ENCODE measurements at regions not wholly inside any gene's neighbourhood (a gene's known extent, or its start where the extent isn't known, plus 50 kb on each side); places are given as distances from the start of the nearest gene placed in this dataset.
A peak's percentile ranks its signal among the peaks of the same experiment; 100 is the strongest.

DNA sequence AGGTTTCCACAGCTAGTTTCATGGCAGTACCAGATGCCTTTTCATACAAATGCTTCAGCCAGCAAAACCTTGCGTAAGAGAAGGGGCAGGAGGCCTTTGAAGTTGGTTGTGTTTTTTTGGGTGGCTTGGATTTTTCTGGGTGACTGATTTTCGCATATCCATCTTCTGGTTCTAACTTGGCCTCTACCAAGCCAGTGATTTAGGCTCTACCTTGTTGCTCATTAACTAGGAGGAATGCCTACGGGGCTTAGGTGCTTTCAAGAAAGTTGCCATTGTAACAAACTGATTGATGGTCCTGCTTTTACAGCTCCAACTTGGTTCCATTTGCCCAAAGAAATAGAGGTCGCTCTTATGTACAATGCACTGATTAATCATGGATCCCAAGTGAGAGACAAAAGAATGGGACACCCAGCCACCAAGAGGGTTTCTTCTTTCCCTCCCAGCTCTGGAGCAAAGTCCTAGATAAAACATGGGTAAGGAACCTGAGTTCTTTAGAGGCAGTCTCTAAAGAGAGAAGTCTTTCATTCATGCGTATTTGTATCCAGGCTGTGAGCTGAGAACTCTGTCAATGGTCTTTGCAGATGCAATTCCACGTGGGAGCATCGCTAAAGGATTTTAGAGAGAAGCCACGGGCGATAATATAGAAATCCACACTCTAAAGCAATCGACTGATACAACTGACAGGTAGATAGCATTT, 92.1 kb upstream of the FGFR2 start:
- 69 to 71% methylated on average over 10 of the region's 10 CpGs for WGBS, 2 donors
- no peaks in the 10 kb centered on the region for H3K27me3 ChIP-seq (ENCODE audit: control insufficient read depth in 1 of 2, insufficient read depth in 2 of 2, low read length in 2 of 2)
- no peak overlapping the region for H3K27ac ChIP-seq (ENCODE audit: low read depth in 2 of 2, low read length in 1 of 2)

DNA sequence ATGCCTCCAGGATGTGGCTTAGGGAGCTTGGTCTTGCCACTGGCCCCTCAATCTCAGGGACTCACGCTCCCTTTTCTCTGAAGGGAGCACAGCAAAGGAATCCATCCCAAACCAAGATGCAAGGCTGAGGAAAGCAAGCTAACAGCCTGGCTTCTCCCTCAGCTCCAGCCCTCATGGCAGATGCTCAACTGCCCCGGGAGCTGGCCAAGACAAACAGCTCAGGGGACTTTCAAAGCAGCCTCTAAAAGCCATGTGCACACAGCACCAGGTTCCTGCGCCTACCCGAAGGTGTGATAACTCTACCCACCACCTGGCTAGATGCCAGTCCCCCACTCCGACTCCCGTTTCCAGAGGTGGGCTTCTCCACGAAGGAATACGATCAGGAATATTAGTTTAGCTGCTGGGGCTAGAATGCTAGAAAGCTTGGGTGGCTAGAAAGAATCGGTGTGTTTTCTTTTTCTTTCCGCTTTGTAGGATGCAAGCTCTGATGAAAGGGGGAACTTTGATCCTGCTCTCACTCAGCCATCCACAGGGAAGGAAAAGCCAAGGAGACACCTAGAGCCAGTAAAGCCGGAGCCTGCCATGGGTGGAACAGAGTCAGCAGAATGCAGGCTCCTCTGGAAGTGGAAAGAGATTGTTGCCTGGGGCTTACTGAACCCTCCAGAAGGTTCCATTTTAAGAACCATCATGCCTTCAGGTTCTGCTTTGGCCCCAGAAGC, 89.0 kb upstream of the FGFR2 start:
- H3K27ac ChIP-seq (ENCODE audit: low read depth in 2 of 2, low read length in 1 of 2): no peak overlapping the region
- H3K4me1 ChIP-seq (ENCODE audit: control insufficient read depth in 2 of 2, insufficient read depth in 2 of 2, low read length in 1 of 2): no peaks in the 10 kb centered on the region
- 50 to 53% methylated on average over 11 of the region's 11 CpGs for WGBS, 2 donors

More for the DNA sequence above, 92.1 kb upstream of the FGFR2 start:
- no peak overlapping the region for H3K4me3 ChIP-seq (ENCODE audit: low read depth in 1 of 2, low read length in 2 of 2)
- no peaks in the 10 kb centered on the region for H3K9me3 ChIP-seq (ENCODE audit: control insufficient read depth in 2 of 2, insufficient read depth in 1 of 2, low read depth in 1 of 2, low read length in 1 of 2)
- H3K36me3 ChIP-seq (ENCODE audit: control insufficient read depth in 2 of 2, insufficient read depth in 2 of 2, low read length in 1 of 2): no peaks in the 10 kb centered on the region
- no peaks in the 10 kb centered on the region for H3K4me1 ChIP-seq (ENCODE audit: control insufficient read depth in 2 of 2, insufficient read depth in 2 of 2, low read length in 1 of 2)

GRCh38 chr10:121684276-121684675, 86.0 kb upstream of the FGFR2 start:
- 89 to 90% methylated on average over 8 of the region's 8 CpGs for WGBS, 2 donors
- H3K4me1 ChIP-seq (ENCODE audit: control insufficient read depth in 2 of 2, insufficient read depth in 2 of 2, low read length in 1 of 2): no peaks in the 10 kb centered on the region
- H3K9me3 ChIP-seq (ENCODE audit: control insufficient read depth in 2 of 2, insufficient read depth in 1 of 2, low read depth in 1 of 2, low read length in 1 of 2): no peaks in the 10 kb centered on the region
- no peaks in the 10 kb centered on the region for H3K36me3 ChIP-seq (ENCODE audit: control insufficient read depth in 2 of 2, insufficient read depth in 2 of 2, low read length in 1 of 2)
- H3K27me3 ChIP-seq (ENCODE audit: control insufficient read depth in 1 of 2, insufficient read depth in 2 of 2, low read length in 2 of 2): no peaks in the 10 kb centered on the region
- no peak overlapping the region for H3K4me3 ChIP-seq (ENCODE audit: low read depth in 1 of 2, low read length in 2 of 2)
- H3K27ac ChIP-seq (ENCODE audit: low read depth in 2 of 2, low read length in 1 of 2): no peak overlapping the region

More for the DNA sequence above, 89.0 kb upstream of the FGFR2 start:
- no peaks in the 10 kb centered on the region for H3K36me3 ChIP-seq (ENCODE audit: control insufficient read depth in 2 of 2, insufficient read depth in 2 of 2, low read length in 1 of 2)
- H3K9me3 ChIP-seq (ENCODE audit: control insufficient read depth in 2 of 2, insufficient read depth in 1 of 2, low read depth in 1 of 2, low read length in 1 of 2): no peaks in the 10 kb centered on the region
- no peaks in the 10 kb centered on the region for H3K27me3 ChIP-seq (ENCODE audit: control insufficient read depth in 1 of 2, insufficient read depth in 2 of 2, low read length in 2 of 2)
- H3K4me3 ChIP-seq (ENCODE audit: low read depth in 1 of 2, low read length in 2 of 2): no peak overlapping the region

DNA sequence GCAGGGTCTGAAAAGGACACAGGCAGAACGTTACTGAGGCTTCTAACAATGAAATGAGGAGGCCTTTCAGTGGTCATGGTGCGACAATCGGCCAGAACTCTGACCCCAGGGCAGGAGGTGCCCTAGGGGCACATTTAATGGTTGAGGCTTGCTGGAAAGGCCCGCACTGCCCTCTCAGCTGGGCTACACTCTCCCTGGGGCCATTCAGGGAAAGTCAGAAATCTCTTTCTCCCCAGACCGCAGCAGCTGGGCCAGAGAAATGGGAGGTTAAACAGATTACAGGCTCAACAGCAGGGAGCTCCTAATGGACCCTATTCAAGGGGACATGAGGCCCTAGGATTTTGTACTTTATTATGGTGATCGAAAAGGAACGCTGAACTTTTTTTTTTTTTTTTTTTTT, 85.6 kb upstream of the FGFR2 start:
- Histone ChIP-seq H3K4me3 (ENCODE audit: low read depth in 1 of 2, low read length in 2 of 2) (no peak overlapping the region), H3K4me1 (ENCODE audit: control insufficient read depth in 2 of 2, insufficient read depth in 2 of 2, low read length in 1 of 2) (no peaks in the 10 kb centered on the region), H3K9me3 (ENCODE audit: control insufficient read depth in 2 of 2, insufficient read depth in 1 of 2, low read depth in 1 of 2, low read length in 1 of 2) (no peaks in the 10 kb centered on the region), H3K36me3 (ENCODE audit: control insufficient read depth in 2 of 2, insufficient read depth in 2 of 2, low read length in 1 of 2) (no peaks in the 10 kb centered on the region), H3K27me3 (ENCODE audit: control insufficient read depth in 1 of 2, insufficient read depth in 2 of 2, low read length in 2 of 2) (no peaks in the 10 kb centered on the region), H3K27ac (ENCODE audit: low read depth in 2 of 2, low read length in 1 of 2) (no peak overlapping the region)
- 81 to 86% methylated on average over 7 of the region's 7 CpGs for WGBS, 2 donors

GRCh38 chr10:121683366-121683765, 85.1 kb upstream of the FGFR2 start:
- no peak overlapping the region for H3K27ac ChIP-seq (ENCODE audit: low read depth in 2 of 2, low read length in 1 of 2)
- no peaks in the 10 kb centered on the region for H3K27me3 ChIP-seq (ENCODE audit: control insufficient read depth in 1 of 2, insufficient read depth in 2 of 2, low read length in 2 of 2)
- H3K4me1 ChIP-seq (ENCODE audit: control insufficient read depth in 2 of 2, insufficient read depth in 2 of 2, low read length in 1 of 2): no peaks in the 10 kb centered on the region
- 76 to 85% methylated on average over 5 of the region's 5 CpGs for WGBS, 2 donors
- peaks cover 0 to 2% of the 10 kb centered on the region in 2 donors for H3K9me3 ChIP-seq (ENCODE audit: control insufficient read depth in 2 of 2, insufficient read depth in 1 of 2, low read depth in 1 of 2, low read length in 1 of 2)
- no peaks in the 10 kb centered on the region for H3K36me3 ChIP-seq (ENCODE audit: control insufficient read depth in 2 of 2, insufficient read depth in 2 of 2, low read length in 1 of 2)
- H3K4me3 ChIP-seq (ENCODE audit: low read depth in 1 of 2, low read length in 2 of 2): no peak overlapping the region

DNA sequence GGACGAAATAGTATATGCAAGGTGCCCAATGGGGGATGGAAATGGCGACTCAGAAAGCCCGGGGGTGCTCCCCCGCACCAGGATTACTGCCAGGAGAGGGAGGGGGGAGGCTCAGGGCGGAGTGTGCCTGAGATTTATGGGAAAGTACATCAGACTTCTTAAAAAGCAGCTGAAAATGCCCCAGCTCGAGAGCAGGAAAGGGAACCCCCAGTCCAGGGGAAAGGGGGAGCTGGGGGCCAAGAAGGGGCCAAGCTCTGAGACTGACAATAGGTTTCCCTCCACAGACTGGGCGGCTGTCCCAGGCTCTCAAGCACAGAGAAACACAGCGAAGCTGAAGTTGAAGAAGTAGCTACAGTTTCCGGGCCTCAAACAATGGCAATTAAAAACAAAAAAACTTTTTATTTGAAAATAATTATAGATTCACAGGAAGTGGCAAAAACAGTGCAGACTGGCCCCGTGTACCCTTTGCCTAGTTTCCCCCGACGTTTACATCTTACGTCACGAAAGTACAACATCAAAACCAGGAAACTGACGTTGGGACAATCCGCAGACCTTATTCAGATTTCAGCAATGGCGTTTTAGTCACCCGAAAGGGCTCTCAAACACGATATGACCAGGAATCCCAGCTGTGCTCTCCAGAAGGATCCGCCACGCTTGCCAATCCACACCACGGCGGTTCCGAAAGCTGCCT, 83.9 kb upstream of the FGFR2 start:
- Histone ChIP-seq H3K27ac (ENCODE audit: low read depth in 2 of 2, low read length in 1 of 2) (no peak overlapping the region), H3K9me3 (ENCODE audit: control insufficient read depth in 2 of 2, insufficient read depth in 1 of 2, low read depth in 1 of 2, low read length in 1 of 2) (peaks cover 0 to 3% of the 10 kb centered on the region in 2 donors), H3K4me3 (ENCODE audit: low read depth in 1 of 2, low read length in 2 of 2) (no peak overlapping the region), H3K27me3 (ENCODE audit: control insufficient read depth in 1 of 2, insufficient read depth in 2 of 2, low read length in 2 of 2) (no peaks in the 10 kb centered on the region), H3K36me3 (ENCODE audit: control insufficient read depth in 2 of 2, insufficient read depth in 2 of 2, low read length in 1 of 2) (no peaks in the 10 kb centered on the region), H3K4me1 (ENCODE audit: control insufficient read depth in 2 of 2, insufficient read depth in 2 of 2, low read length in 1 of 2) (no peaks in the 10 kb centered on the region)
- 74 to 75% methylated on average over 24 of the region's 24 CpGs for WGBS, 2 donors

DNA sequence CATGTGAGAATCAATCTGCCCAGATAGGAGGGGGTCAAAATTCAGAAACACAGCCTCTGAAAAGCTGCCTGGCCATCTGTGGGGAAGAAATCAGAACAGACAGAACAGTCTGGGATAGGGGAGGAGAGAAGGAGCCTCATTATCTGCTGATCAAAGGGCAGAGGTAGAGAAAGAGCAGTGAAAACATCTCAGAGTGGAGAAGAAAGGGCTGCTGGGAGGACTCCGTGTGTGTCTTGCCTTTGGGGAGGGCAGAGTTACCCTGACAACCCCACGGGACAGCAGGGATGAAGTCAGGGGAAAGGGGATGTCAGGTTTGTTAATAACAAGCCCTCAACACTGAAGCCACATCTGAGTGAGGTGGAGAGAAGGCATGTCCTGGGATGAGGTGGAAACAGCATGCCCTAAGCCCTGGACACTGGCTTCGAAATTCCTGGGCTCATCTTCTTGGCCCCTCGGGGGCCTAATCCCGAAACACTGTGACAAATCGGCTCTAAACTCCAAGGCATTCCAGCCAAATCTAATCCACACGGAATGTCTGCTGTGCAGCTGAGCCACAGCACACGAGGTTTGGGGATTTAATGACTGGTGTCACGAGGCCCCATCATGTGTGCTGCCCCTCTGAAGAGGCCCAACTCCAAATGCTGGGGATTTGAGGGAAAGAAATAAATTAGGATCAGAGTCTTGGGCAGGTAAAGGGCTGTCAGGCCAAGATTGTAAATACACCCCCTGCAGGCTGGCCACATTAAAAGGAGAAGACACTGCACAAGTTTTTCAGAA, 82.8 kb upstream of the FGFR2 start:
- Histone ChIP-seq H3K4me3 (ENCODE audit: low read depth in 1 of 2, low read length in 2 of 2) (no peak overlapping the region), H3K27ac (ENCODE audit: low read depth in 2 of 2, low read length in 1 of 2) (peak overlapping the region in 1 of 2 donors; percentile 45), H3K9me3 (ENCODE audit: control insufficient read depth in 2 of 2, insufficient read depth in 1 of 2, low read depth in 1 of 2, low read length in 1 of 2) (peaks cover 0 to 3% of the 10 kb centered on the region in 2 donors), H3K4me1 (ENCODE audit: control insufficient read depth in 2 of 2, insufficient read depth in 2 of 2, low read length in 1 of 2) (peaks cover 0 to under 1% of the 10 kb centered on the region in 2 donors), H3K27me3 (ENCODE audit: control insufficient read depth in 1 of 2, insufficient read depth in 2 of 2, low read length in 2 of 2) (no peaks in the 10 kb centered on the region), H3K36me3 (ENCODE audit: control insufficient read depth in 2 of 2, insufficient read depth in 2 of 2, low read length in 1 of 2) (no peaks in the 10 kb centered on the region)
- 46 to 50% methylated on average over 9 of the region's 9 CpGs for WGBS, 2 donors

DNA sequence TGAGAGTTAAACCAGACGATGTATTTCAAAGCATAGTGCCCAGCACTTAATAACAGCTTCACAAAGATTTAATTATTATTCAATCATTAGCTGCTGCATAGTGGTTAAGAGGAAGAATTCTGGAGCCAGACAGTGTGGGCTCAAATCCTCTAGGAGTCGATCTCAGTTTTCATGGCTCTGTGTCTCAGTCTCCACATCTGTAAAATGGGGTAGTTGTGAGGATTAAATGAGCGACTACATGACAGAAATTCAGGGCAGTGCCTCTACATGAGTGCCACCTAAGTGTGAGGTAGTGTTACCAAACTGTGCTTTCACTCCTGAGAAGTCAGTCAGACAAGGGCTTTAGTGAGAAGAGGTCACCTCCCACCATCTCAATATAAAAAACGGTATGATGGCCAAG, 81.7 kb upstream of the FGFR2 start:
- WGBS, 2 donors: 80 to 85% methylated on average over 4 of the region's 4 CpGs
- H3K27me3 ChIP-seq (ENCODE audit: control insufficient read depth in 1 of 2, insufficient read depth in 2 of 2, low read length in 2 of 2): no peaks in the 10 kb centered on the region
- H3K4me1 ChIP-seq (ENCODE audit: control insufficient read depth in 2 of 2, insufficient read depth in 2 of 2, low read length in 1 of 2): peaks cover 0 to 2% of the 10 kb centered on the region in 2 donors
- H3K27ac ChIP-seq (ENCODE audit: low read depth in 2 of 2, low read length in 1 of 2): no peak overlapping the region
- no peaks in the 10 kb centered on the region for H3K36me3 ChIP-seq (ENCODE audit: control insufficient read depth in 2 of 2, insufficient read depth in 2 of 2, low read length in 1 of 2)
- H3K9me3 ChIP-seq (ENCODE audit: control insufficient read depth in 2 of 2, insufficient read depth in 1 of 2, low read depth in 1 of 2, low read length in 1 of 2): peaks cover 0 to 6% of the 10 kb centered on the region in 2 donors
- no peak overlapping the region for H3K4me3 ChIP-seq (ENCODE audit: low read depth in 1 of 2, low read length in 2 of 2)

- no peak overlapping the region for H3K4me3 ChIP-seq (ENCODE audit: low read depth in 1 of 2, low read length in 2 of 2)
- H3K36me3 ChIP-seq (ENCODE audit: control insufficient read depth in 2 of 2, insufficient read depth in 2 of 2, low read length in 1 of 2): no peaks in the 10 kb centered on the region
- no peak overlapping the region for H3K27ac ChIP-seq (ENCODE audit: low read depth in 2 of 2, low read length in 1 of 2)
- H3K27me3 ChIP-seq (ENCODE audit: control insufficient read depth in 1 of 2, insufficient read depth in 2 of 2, low read length in 2 of 2): no peaks in the 10 kb centered on the region
- WGBS, 2 donors: 95% methylated on average over 2 of the region's 2 CpGs
- H3K9me3 ChIP-seq (ENCODE audit: control insufficient read depth in 2 of 2, insufficient read depth in 1 of 2, low read depth in 1 of 2, low read length in 1 of 2): peaks cover 0 to 6% of the 10 kb centered on the region in 2 donors
- peaks cover 0 to 2% of the 10 kb centered on the region in 2 donors for H3K4me1 ChIP-seq (ENCODE audit: control insufficient read depth in 2 of 2, insufficient read depth in 2 of 2, low read length in 1 of 2)
These were observed 80.5 kb upstream of the FGFR2 start for GRCh38 chr10:121678631-121679174.

Measured in esophagus (tissue), 2 donors.